ENCODE measurements at regions not wholly inside any gene's neighbourhood (a gene's known extent, or its start where the extent isn't known, plus 50 kb on each side); places are given as distances from the start of the nearest gene placed in this dataset.

- in situ Hi-C loops (cut with HindIII; ENCODE audit: low pct_unique_long_range_greater_than_20kb, low sequenced_read_pairs), result no loop called here
- no peak for TF ChIP-seq JUND (IDR thresholded peaks at IDR 0.05; ENCODE audit: low read depth)
- DNase-seq (ENCODE audit: low read depth in 1 of 2, low spot score in 1 of 2), result no peak
Observed at GRCh38 chr6:8758412-8758811, 323.1 kb upstream of the SLC35B3 start.

- in situ Hi-C loops (cut with HindIII; ENCODE audit: low pct_unique_long_range_greater_than_20kb, low sequenced_read_pairs), result no loop called here
- no peak for TF ChIP-seq JUND (IDR thresholded peaks at IDR 0.05; ENCODE audit: low read depth)
- no peak for DNase-seq (ENCODE audit: low read depth in 1 of 2, low spot score in 1 of 2)
Observed at GRCh38 chr6:8750627-8751026, 315.3 kb upstream of the SLC35B3 start.

GRCh38 chr6:8749465-8749864, 314.1 kb upstream of the SLC35B3 start:
- TF ChIP-seq JUND (IDR thresholded peaks at IDR 0.05; ENCODE audit: low read depth), result no peak
- no peak for DNase-seq (ENCODE audit: low read depth in 1 of 2, low spot score in 1 of 2)
- in situ Hi-C loops (cut with HindIII; ENCODE audit: low pct_unique_long_range_greater_than_20kb, low sequenced_read_pairs), result no loop called here

GRCh38 chr6:8743170-8743745, 307.9 kb upstream of the SLC35B3 start:
- peak; percentile 21 to 39 for DNase-seq (ENCODE audit: low read depth in 1 of 2, low spot score in 1 of 2)
- TF ChIP-seq JUND (IDR thresholded peaks at IDR 0.05; ENCODE audit: low read depth), result no peak
- in situ Hi-C loops (cut with HindIII; ENCODE audit: low pct_unique_long_range_greater_than_20kb, low sequenced_read_pairs), result no loop called here

- in situ Hi-C loops (cut with HindIII; ENCODE audit: low pct_unique_long_range_greater_than_20kb, low sequenced_read_pairs), result no loop called here
- no peak for TF ChIP-seq JUND (IDR thresholded peaks at IDR 0.05; ENCODE audit: low read depth)
- DNase-seq (ENCODE audit: low read depth in 1 of 2, low spot score in 1 of 2), result no peak
Observed at GRCh38 chr6:8739454-8739853, 304.1 kb upstream of the SLC35B3 start.

GRCh38 chr6:8738951-8739350, 303.6 kb upstream of the SLC35B3 start:
- in situ Hi-C loops (cut with HindIII; ENCODE audit: low pct_unique_long_range_greater_than_20kb, low sequenced_read_pairs), result no loop called here
- DNase-seq (ENCODE audit: low read depth in 1 of 2, low spot score in 1 of 2), result no peak
- TF ChIP-seq JUND (IDR thresholded peaks at IDR 0.05; ENCODE audit: low read depth), result no peak

- no peak for DNase-seq (ENCODE audit: low read depth in 1 of 2, low spot score in 1 of 2)
- TF ChIP-seq JUND (IDR thresholded peaks at IDR 0.05; ENCODE audit: low read depth), result no peak
- in situ Hi-C loops (cut with HindIII; ENCODE audit: low pct_unique_long_range_greater_than_20kb, low sequenced_read_pairs), result no loop called here
Observed at GRCh38 chr6:8736156-8736895, 301.0 kb upstream of the SLC35B3 start.

- DNase-seq (ENCODE audit: low read depth in 1 of 2, low spot score in 1 of 2), result no peak
- in situ Hi-C loops (cut with HindIII; ENCODE audit: low pct_unique_long_range_greater_than_20kb, low sequenced_read_pairs), result no loop called here
- no peak for TF ChIP-seq JUND (IDR thresholded peaks at IDR 0.05; ENCODE audit: low read depth)
Observed at GRCh38 chr6:8733879-8734278, 298.5 kb upstream of the SLC35B3 start.

- in situ Hi-C loops (cut with HindIII; ENCODE audit: low pct_unique_long_range_greater_than_20kb, low sequenced_read_pairs), result no loop called here
- no peak for TF ChIP-seq JUND (IDR thresholded peaks at IDR 0.05; ENCODE audit: low read depth)
Observed at GRCh38 chr6:8731874-8732273, 296.5 kb upstream of the SLC35B3 start.

GRCh38 chr6:8710668-8711431, 275.5 kb upstream of the SLC35B3 start:
- in situ Hi-C loops (cut with HindIII; ENCODE audit: low pct_unique_long_range_greater_than_20kb, low sequenced_read_pairs), result no loop called here
- DNase-seq (ENCODE audit: low read depth in 1 of 2, low spot score in 1 of 2), result no peak
- TF ChIP-seq JUND (IDR thresholded peaks at IDR 0.05; ENCODE audit: low read depth), result no peak

More at GRCh38 chr6:8731874-8732273, 296.5 kb upstream of the SLC35B3 start:
- DNase-seq (ENCODE audit: low read depth in 1 of 2, low spot score in 1 of 2), result no peak

GRCh38 chr6:8707956-8708772, 272.8 kb upstream of the SLC35B3 start:
- no peak for TF ChIP-seq JUND (IDR thresholded peaks at IDR 0.05; ENCODE audit: low read depth)
- in situ Hi-C loops (cut with HindIII; ENCODE audit: low pct_unique_long_range_greater_than_20kb, low sequenced_read_pairs), result no loop called here
- DNase-seq (ENCODE audit: low read depth in 1 of 2, low spot score in 1 of 2), result peak; percentile 7 to 75

GRCh38 chr6:8707369-8707768, 272.0 kb upstream of the SLC35B3 start:
- TF ChIP-seq JUND (IDR thresholded peaks at IDR 0.05; ENCODE audit: low read depth), result no peak
- no peak for DNase-seq (ENCODE audit: low read depth in 1 of 2, low spot score in 1 of 2)
- in situ Hi-C loops (cut with HindIII; ENCODE audit: low pct_unique_long_range_greater_than_20kb, low sequenced_read_pairs), result no loop called here

Measured in T47D (cell line).